VCaP (cell line): ENCODE measurements at regions not wholly inside any gene's neighbourhood (a gene's known extent, or its start where the extent isn't known, plus 50 kb on each side); places are given as distances from the start of the nearest gene placed in this dataset.
A peak's percentile ranks its signal among the peaks of the same experiment; 100 is the strongest.

Experiments used
- H3K27ac ChIP-seq: fragments of 450-650 bp; 2 replicates; pipeline ENCODE4 v1.5.1; 2017
- CTCF ChIP-seq: fragments of 450-650 bp; conservative IDR thresholded peaks from 2 replicates; pipeline ENCODE4 v1.5.1; 2017; ENCODE audit warnings: mild to moderate bottlenecking, moderate library complexity

- TF ChIP-seq CTCF: no peak
- peak overlapping the region; percentile 59 for H3K27ac ChIP-seq
Observed at GRCh38 chr18:78737006-78737915, 242.4 kb upstream of the SALL3 start.

- peak overlapping the region; percentile 59 for H3K27ac ChIP-seq
- TF ChIP-seq CTCF: no peak
Observed at GRCh38 chr18:78738076-78738690, 241.4 kb upstream of the SALL3 start.

DNA sequence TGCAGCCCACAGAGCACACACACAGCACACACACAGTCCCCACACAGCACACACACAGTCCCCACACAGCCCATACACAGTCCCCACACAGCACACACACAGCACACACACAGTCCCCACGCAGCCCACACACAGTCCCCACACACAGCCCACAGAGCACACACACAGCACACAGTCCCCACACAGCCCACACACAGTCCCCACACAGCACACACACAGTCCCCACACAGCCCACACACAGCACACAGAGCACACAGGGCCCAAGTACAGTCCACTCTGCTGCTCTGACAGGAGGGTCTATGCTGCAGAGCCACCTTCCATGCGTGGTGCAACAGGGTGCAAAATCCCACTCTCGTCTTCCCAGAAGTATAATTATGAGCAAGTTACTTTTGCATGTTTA, 240.5 kb upstream of the SALL3 start:
- H3K27ac ChIP-seq: no peak overlapping the region
- TF ChIP-seq CTCF: no peak

DNA sequence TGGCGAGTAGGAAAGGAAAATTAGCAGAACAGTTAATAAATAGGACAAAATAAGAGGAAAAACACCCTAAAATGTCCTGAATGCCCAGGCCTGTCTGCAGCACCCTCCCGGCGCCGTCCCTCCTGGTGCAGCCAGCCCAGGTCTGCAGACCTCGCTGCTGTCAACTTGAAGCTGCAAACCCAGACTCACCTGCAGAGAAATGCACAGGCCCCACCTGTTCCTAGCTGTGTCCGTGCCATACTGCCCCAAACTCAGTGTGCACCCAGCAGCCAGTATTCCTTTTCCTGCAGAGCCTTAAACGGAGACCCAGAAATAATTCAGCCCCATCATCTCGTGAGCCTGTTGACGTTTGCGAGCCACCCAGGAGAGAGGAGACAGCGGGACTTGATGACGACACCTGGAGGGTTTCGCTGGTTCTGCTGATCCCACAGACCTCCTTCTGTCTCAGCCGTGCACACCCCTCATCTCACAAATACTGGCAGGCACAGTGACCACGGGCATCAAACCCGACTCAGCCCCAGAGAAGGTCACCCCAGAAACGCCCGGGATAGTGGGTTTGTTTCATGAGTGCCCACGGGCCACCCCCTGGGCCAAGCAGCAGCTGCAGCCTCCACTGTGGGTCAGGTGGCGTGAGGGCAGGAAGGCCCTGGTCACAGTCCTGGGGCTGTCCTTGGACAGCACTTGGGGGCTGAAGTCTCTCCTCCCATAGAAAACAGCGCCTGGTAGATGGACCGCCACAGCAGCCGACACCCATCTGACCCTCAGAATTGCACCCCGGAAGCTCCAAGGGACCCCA, 239.5 kb upstream of the SALL3 start:
- no peak overlapping the region for H3K27ac ChIP-seq
- TF ChIP-seq CTCF: no peak

DNA sequence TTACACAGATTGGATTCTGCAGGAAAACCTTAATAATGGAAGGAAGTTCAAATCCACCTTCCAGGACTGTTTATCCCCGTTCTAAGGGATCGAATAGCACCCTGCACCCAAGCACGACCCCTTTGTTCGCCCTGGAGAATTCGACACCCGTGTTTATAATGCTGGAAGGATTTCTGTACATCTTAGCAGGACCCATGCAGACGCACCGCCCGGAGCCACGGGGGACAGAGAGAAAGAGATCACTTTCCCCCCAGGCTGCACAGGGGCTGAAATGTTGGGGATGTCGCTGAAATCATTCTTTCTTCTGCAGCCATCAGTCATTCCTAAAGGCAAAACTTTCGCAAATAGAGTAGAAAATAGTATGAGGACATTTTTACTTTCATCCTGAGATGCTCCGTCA, 238.7 kb upstream of the SALL3 start:
- TF ChIP-seq CTCF: no peak
- no peak overlapping the region for H3K27ac ChIP-seq

DNA sequence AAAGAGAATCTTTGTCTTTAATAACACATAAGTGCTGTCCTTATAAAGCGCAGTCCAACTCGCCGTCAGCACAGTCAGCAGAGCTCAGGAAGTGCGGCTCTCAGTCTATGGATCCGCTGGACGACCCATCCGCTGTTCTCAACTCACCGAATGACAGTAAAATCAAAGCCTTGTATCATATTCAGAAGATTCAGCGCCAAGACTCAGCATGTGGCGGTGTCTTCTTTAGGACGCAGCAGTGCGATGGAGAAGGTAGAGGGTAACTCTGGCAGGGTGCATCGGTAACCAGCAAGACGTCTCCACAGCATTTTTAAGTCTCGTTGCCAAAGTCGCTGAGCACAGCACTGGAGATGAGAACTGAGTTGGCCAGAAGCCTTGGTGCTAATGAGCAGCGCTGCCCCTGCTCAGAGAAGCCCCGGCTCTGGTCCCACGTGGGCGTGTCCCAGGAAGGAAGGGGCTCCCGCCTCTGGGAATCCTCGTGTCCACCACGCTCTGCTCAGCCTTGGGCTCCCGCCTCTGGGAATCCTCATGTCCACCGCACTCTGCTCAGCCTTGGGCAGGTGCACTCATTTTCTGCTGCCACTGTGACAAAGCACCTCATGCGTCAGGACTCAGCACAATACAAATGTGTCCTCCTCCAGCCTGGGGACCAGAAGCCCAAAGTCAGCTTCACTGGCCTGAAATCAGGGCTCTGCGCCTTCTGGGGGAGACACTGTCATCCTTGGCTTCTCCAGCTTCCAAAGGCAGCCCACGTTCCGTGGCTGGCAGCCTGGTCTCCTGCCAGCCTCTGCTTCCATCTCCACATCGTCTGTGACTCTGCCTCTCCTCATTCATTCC, 238.0 kb upstream of the SALL3 start:
- H3K27ac ChIP-seq: no peak overlapping the region
- TF ChIP-seq CTCF: no peak
